ENCODE measurements at regions not wholly inside any gene's neighbourhood (a gene's known extent, or its start where the extent isn't known, plus 50 kb on each side); places are given as distances from the start of the nearest gene placed in this dataset.

DNA sequence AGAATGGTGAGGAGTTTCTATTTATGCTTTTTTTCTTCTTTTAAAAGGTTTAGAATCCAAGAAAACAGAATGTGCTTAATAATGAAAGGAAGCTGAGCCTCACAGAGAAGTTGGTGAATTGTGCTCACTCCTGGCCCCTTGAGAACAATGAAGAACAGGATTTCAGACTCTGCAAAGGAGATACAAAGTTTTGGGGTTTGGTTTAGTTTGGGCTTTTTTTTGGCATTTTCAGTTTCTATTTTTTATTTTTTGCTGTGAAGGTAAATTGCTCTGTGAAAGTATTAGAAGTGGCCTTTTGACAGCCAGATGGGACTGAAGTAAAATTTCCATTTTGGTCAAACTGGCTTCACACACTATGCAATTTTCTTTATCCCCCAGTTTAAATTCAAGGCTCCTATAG lies 247.3 kb upstream of the GYPC start:
- Mint-ChIP-seq H3K9me3 (no peaks in the 10 kb centered on the region), H3K4me3 (no peak overlapping the region), H3K36me3 (ENCODE audit: low read depth) (no peaks in the 10 kb centered on the region), H3K4me1 (no peaks in the 10 kb centered on the region), H3K27me3 (ENCODE audit: insufficient read depth) (no peaks in the 10 kb centered on the region), H3K27ac (no peak overlapping the region)
- Histone ChIP-seq H3K4me3 (ENCODE audit: low read length) (no peak overlapping the region), H3K27me3 (ENCODE audit: control insufficient read depth, insufficient read depth, low read length, poor library complexity, severe bottlenecking) (no peaks in the 10 kb centered on the region), H3K9ac (ENCODE audit: extremely low read depth, low read length, poor library complexity, severe bottlenecking) (no peak overlapping the region), H3K9me3 (ENCODE audit: control insufficient read depth, low read length) (no peaks in the 10 kb centered on the region), H3K36me3 (ENCODE audit: control insufficient read depth, insufficient read depth, low read length) (no peaks in the 10 kb centered on the region), H3K4me1 (ENCODE audit: control insufficient read depth, insufficient read depth, low read length) (no peaks in the 10 kb centered on the region), H3K27ac (ENCODE audit: low read depth, low read length) (no peak overlapping the region)
- TF ChIP-seq, protein P1, sequence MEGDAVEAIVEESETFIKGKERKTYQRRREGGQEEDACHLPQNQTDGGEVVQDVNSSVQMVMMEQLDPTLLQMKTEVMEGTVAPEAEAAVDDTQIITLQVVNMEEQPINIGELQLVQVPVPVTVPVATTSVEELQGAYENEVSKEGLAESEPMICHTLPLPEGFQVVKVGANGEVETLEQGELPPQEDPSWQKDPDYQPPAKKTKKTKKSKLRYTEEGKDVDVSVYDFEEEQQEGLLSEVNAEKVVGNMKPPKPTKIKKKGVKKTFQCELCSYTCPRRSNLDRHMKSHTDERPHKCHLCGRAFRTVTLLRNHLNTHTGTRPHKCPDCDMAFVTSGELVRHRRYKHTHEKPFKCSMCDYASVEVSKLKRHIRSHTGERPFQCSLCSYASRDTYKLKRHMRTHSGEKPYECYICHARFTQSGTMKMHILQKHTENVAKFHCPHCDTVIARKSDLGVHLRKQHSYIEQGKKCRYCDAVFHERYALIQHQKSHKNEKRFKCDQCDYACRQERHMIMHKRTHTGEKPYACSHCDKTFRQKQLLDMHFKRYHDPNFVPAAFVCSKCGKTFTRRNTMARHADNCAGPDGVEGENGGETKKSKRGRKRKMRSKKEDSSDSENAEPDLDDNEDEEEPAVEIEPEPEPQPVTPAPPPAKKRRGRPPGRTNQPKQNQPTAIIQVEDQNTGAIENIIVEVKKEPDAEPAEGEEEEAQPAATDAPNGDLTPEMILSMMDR (conservative IDR thresholded peaks at IDR 0.05): no peak
- no peak for DNase-seq

DNA sequence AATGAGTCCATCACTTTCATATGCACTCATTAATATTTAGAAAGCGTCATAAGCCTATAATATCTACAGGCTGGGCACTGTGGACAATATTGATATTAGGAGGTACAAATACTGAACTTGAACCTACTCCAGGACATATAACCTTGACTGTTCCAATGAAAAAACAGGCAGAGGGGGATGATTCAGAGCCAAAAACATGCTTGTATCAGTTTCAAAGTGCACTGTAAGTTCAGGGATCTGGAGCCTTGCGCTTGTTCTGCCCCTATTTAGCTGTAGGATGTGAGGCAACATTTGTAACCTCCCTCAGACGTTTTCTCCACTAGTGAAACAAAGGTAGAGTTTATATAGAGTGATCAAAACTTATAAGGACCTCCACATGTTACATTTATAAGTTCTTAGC lies 246.1 kb upstream of the GYPC start:
- Histone ChIP-seq H3K9ac (ENCODE audit: extremely low read depth, low read length, poor library complexity, severe bottlenecking) (no peak overlapping the region), H3K9me3 (ENCODE audit: control insufficient read depth, low read length) (no peaks in the 10 kb centered on the region), H3K27ac (ENCODE audit: low read depth, low read length) (no peak overlapping the region), H3K4me3 (ENCODE audit: low read length) (no peak overlapping the region), H3K4me1 (ENCODE audit: control insufficient read depth, insufficient read depth, low read length) (no peaks in the 10 kb centered on the region), H3K27me3 (ENCODE audit: control insufficient read depth, insufficient read depth, low read length, poor library complexity, severe bottlenecking) (no peaks in the 10 kb centered on the region), H3K36me3 (ENCODE audit: control insufficient read depth, insufficient read depth, low read length) (no peaks in the 10 kb centered on the region)
- H3K9me3 Mint-ChIP-seq: no peaks in the 10 kb centered on the region
- TF ChIP-seq, protein P1 (conservative IDR thresholded peaks at IDR 0.05): no peak
- H3K4me1 Mint-ChIP-seq: no peaks in the 10 kb centered on the region
- DNase-seq: no peak
- no peaks in the 10 kb centered on the region for H3K36me3 Mint-ChIP-seq (ENCODE audit: low read depth)
- 92% methylated on average over 3 of the region's 3 CpGs; no CpG with 5 or more reads in 1 of the 2 experiments for WGBS, 2 experiments (ENCODE audit: insufficient coverage in 1 of 2, insufficient read length in 1 of 2)
- no peaks in the 10 kb centered on the region for H3K27me3 Mint-ChIP-seq (ENCODE audit: insufficient read depth)
- no peak overlapping the region for H3K4me3 Mint-ChIP-seq
- no peak overlapping the region for H3K27ac Mint-ChIP-seq

DNA sequence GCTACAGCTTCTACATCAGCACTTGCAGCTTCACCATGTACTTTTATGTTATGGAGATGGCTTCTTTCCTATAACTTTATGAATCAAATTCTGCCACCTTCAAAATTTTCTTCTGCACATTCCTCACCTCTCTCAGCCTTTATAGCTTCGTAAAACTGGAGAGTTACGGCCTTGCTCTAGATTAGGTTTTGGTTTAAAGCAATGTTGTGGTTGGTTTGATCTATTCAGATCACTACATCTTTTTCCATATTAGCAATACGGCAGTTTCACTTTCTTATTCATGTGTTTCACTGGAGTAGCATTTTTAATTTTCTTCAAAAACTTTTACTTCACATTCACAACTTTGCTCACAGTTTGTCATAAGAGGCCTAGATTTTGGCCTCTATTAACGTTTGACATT lies 242.9 kb upstream of the GYPC start:
- DNase-seq: no peak
- Mint-ChIP-seq H3K27me3 (ENCODE audit: insufficient read depth) (no peaks in the 10 kb centered on the region), H3K4me3 (no peak overlapping the region), H3K36me3 (ENCODE audit: low read depth) (no peaks in the 10 kb centered on the region), H3K27ac (no peak overlapping the region), H3K9me3 (no peaks in the 10 kb centered on the region), H3K4me1 (no peaks in the 10 kb centered on the region)
- H3K27me3 ChIP-seq (ENCODE audit: control insufficient read depth, insufficient read depth, low read length, poor library complexity, severe bottlenecking): no peaks in the 10 kb centered on the region
- H3K4me3 ChIP-seq (ENCODE audit: low read length): no peak overlapping the region
- H3K9ac ChIP-seq (ENCODE audit: extremely low read depth, low read length, poor library complexity, severe bottlenecking): no peak overlapping the region
- H3K27ac ChIP-seq (ENCODE audit: low read depth, low read length): no peak overlapping the region
- 100% methylated on average over 4 of the region's 4 CpGs; no CpG with 5 or more reads in 1 of the 2 experiments for WGBS, 2 experiments (ENCODE audit: insufficient coverage in 1 of 2, insufficient read length in 1 of 2)
- H3K36me3 ChIP-seq (ENCODE audit: control insufficient read depth, insufficient read depth, low read length): no peaks in the 10 kb centered on the region
- TF ChIP-seq, protein P1 (conservative IDR thresholded peaks at IDR 0.05): no peak
- no peaks in the 10 kb centered on the region for H3K4me1 ChIP-seq (ENCODE audit: control insufficient read depth, insufficient read depth, low read length)
- H3K9me3 ChIP-seq (ENCODE audit: control insufficient read depth, low read length): no peaks in the 10 kb centered on the region
